GM19468 (cell line): ENCODE measurements at regions not wholly inside any gene's neighbourhood (a gene's known extent, or its start where the extent isn't known, plus 50 kb on each side); places are given as distances from the start of the nearest gene placed in this dataset.
"Not testable (repeated sequence)": the region's sequence is repeated elsewhere in the genome, so short reads cannot be mapped to it uniquely, and the experiment has no call there.

ENCODE experiments used
- ATAC-seq: cut with Tn5 transposase; IDR thresholded peaks from one replicate; pipeline ENCODE4 v1.9.1; 2021; ENCODE audit warnings: mild to moderate bottlenecking, moderate library complexity, moderate number of reproducible peaks; ENCODE audit not compliant: unreplicated experiment; ENCODE audit errors: extremely low read depth

DNA sequence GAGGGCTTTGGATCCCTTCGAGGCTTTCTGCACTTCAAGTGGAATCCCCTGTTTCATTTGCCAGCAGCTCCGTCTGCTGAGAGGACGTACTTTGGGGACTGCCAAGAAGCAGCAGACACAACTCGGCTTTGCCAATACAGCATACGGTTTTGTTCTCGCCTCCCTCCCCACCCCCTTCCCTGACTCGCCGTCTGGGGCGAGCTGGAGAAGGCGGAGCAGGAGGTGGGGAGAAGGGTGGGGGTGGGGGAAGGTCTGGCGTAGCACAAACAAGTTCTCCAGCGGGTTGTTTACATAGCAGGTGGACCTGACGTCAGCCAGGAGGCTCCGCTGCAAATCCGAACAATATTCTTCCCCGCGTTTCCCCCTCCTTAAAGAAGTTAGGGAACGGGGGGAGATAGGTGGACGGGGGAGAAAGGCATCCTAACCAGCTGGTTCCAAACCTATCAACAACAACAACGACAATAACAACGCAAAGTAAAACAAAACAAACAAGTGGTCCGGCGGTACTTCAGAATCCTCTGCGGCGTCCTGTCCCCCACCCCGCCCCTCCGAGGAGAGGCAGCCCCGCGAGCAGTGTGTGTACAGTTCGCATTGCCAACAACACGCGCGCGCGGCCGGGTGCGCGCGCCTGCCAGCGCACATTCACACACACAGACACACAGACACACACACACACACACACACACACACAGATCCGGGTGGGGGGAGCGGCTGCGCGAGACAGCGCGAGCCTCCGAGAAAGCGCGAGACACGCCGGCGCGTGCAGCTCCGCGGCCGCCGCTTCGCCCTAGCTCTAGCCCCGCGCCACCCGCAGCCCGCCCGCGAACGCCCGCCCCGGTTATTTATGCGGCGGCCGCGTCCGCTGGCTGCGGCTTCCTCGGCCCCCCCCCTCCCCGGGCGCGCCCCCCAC lies 167.0 kb upstream of the PPP1R3A start:
- ATAC-seq = no peak

DNA sequence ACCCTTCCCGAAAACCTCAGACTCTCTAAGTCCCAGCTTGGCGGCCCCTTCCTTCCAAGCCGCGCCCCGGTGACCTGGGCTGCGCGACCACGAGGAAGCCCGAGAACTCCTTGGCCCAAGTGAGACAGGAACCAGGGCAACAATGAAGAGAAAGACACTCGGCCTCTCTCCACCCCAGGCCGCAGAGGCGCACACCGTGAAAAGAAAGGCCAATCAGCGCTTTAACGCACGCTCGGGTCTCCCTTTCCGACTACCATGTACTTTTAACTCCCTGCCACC lies 166.4 kb upstream of the PPP1R3A start:
- ATAC-seq = no peak

DNA sequence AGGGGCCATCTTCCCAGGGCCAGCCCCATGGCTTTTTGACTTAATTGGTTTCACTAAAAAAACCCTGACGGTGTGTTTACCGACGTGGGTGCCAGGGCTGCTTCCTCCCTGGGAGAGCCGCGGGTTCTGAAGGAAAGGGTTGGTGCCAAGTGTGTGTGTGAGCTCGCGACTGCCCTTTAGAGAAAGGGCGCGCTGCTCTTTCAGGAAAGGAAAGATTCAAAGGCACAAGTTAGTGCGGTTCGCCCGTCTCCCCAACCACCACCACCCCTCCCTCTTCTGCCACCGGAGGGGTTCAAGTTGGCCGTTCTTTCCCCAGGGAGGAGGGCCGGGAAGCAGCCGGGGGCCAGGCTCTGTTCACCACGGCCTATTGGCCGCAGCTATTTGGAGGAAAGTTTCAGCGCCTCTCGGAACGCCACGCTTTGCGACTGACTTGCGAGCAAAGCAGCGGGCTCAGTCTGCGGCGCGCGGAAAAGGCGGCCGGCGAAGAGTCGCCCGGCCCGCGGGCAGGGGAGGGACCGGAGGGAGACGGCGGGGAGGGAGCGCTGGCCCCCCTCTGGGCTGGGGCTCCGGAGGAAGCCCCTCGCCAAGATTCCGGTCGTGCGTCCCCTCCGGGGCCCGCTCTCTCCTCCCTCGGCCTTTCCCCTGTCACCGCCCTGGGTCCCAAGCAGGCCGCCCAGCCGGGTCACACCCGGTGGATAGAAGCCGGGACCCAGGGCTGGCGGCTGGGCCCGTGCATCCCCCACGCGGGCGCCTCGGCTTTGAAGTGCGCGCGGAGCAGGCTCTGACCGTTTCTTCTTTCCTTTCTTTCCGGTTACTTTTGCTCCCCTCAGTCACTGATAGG lies 165.9 kb upstream of the PPP1R3A start:
- ATAC-seq = no peak

DNA sequence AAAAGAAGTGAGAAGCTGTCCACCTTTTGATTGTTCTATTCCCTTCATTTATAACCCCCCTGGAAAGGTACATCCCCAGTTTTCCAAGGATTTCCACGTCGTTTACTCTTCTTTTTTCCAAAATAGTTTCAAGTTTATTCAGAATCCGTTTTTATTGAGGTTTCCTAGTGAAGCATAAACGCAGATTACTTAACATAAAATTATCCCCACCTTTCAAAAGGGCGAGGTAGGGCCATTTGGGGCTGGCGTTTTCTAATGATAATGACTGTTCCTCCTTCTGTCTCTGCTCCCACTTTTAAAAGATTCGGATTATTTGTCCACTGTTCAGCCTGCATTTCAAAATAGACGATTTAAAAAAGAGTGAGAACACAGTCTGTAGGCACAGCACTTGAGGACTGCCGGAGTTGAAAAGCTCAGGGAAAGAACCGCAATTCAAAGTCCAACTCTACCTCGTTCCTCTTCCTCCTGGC lies 165.2 kb upstream of the PPP1R3A start:
- ATAC-seq = no peak

DNA sequence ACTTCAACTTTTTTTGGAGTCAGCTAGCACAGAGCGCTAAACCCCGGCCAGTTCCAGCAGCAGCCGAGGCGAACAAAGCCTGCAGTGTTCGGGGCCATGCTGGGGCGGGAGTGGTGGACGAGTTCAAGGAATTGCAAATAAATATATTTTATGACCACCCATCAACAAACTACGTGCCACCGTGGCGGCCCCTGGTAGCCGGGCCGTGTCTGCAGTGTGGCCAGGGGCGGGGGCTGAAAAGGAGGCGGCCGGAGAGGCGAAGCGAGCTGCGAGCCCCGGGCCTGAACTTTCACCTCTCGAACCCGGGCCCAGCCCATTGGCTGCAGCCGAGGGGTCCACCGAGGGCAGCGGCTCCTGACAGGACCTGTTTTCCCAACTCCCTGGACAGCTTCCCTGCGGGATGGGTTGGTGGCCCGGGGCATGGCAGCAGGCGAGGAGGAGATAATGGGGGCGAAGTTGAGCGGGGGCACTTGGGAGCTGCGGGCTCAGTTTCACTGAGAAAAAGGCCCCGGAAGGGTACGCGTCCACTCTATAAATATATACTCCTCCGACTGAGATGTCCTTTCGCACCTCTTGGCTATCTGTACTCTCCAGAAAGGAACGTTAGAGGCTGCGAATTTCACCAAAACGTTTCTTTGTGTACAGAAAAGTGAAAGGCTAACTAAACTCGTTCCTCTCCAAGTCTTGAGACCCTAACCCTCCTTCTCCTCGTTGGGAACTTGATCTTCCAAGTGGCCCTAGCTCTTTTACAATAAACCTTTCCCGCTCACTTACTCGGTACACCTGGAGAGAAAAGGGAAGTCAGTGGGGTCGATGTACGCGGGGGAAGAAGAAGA lies 164.6 kb upstream of the PPP1R3A start:
- ATAC-seq = no peak

DNA sequence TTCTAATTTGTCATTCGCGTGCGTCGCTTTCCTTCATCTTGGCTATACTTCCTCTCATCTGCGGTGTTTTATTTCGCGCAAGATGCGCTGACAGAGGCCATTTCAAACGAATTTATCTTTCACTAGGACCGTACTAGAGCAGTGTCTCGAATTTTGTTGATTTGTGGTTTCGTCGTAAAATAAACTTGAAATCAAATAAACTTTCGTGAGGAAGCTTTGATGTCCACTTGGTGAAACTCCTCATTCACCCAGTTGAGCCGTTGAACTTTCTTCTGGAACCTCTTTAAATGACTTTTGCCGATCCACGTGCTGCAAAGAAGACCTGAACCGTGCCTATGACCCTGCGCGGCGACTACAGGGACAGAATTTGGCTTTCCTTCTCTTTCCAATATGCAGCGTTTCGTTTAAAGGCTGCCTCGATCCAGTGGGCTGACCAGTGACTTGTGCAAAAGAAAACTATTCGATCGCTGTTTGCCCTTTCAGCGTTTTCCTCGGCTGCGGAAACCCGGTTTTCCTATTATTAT lies 163.9 kb upstream of the PPP1R3A start:
- ATAC-seq = no peak

DNA sequence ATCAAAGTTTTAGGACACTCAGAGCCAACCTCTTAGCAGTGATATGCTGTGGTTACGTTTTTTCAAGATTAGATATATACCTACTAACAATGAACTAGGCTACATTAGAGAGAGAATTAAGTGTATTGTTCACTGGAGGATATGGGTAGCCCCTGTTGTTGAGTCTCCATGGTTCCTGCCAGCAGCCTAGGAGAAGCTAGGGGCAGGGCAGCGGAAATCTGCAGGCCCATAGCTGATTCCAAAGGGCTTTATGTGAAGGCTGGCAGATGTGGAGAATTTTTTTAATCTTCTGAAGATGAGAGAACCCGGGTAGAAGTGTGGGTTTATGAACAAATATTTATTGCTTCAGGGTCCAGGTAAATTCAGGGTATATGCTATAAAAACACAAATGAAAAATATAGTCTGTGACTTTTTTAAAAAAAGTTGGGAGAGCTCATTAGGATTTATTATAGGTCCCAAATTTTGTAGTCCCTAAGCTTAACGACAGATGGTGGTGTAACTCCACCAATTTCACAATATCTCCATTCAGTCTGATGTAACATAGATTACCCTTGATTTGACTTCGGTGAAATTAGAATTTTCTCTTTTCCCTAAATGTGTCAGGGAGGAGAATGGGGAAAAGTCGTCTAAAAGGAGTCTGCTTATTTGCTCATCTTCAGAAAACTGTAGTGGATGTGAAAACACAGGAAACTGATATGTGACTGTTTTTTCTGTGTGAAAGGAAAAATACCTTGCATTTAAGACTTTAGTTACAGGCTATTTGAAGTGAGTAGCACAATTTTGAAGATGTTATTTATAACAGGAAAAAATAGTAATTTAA lies 163.0 kb upstream of the PPP1R3A start:
- ATAC-seq = no peak

DNA sequence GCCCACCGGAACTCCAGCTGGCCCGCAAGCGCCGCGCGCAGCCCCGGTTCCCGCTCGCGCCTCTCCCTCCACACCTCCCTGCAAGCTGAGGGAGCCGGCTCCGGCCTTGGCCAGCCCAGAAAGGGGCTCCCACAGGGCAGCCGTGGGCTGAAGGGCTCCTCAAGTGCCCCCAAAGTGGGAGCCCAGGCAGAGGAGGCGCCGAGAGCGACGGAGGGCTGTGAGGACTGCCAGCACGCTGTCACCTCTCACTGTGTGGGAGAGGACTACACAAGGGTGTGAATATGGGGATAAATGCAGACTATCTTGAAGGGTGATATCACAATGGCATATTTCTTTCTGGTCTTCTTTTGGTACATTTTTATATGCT lies 158.3 kb upstream of the PPP1R3A start:
- not testable (repeated sequence) for ATAC-seq

DNA sequence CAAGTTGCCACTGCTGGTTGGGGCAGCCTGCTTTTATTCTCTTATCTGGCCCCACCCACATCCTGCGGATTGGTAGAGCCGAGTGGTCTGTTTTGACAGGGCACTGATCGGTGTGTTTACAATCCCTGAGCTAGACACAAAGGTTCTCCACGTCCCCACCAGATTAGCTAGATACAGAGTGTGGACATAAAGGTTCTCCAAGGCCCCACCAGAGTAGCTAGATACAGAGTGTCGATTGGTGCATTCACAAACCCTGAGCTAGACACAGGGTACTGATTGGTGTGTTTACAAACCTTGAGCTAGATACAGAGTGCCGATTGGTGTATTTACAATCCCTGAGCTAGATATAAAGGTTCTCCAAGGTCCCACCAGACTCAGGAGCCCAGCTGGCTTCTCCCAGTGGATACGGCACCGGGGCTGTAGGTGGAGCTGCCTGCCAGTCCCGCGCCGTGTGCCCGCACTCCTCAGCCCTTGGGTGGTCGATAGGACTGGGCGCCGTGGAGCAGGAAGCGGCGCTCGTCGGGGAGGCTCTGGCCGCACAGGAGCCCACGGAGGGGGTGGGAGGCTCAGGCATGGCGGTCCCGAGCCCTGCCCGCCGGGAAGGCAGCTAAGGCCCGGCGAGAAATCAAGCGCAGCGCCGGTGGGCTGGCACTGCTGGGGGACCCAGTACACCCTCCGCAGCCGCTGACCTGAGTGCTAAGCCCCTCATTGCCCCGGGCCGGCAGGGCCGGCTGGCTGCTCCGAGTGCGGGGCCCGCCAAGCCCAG lies 157.8 kb upstream of the PPP1R3A start:
- ATAC-seq = not testable (repeated sequence)

DNA sequence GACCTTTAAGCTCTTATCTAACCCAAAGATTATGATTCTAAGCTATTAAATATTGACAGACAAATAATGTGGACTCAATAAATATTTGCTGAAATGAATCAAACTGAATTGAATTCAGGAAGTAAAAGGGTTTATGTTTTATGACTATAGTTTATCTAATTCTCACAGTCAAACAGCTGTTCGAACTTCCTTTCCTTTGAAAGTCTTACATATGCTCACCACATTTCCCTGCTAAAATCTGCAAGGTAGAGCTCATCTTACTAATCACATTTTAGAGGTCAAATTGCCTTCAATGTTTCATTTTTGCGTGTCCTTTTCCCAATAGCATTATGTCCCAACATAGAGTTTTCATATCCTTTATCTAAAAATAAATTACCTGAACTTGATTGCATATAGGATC lies 154.9 kb upstream of the PPP1R3A start:
- no peak for ATAC-seq

DNA sequence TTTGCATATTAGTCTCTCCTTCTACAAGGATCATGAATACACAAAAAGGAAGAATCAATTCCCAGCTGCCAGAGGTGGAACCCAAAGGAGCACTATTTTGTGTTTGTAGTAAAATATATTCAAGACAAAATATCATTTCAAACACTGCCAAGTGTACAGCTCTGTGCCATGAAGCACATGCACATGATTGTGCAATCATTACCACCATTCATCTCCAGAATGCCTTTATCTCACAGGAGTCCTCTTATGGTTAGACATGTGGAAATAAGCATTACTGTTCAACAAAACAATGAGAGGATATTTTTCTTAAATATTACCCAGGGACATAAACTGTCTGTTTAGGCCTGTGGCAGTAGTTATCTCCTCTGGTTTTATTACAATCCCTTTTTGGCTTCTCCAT lies 151.4 kb upstream of the PPP1R3A start:
- no peak for ATAC-seq

DNA sequence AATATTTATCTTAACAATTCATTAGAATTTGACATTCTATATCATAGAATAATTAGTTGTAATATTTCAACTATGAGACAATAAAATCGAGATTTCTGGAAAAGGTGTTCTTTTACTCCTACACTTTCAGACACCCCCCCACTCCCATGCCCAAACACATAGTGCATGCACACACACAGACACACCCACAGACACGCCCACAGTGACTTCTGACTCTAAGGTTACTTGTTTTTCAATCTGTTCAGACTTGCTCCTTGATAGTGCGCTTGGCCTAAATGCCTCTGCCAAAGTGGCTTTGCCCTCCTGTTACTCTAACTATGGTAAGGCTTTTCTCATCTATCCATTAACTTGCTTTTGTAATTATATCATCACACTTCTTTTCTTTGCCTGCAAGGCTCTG lies 144.0 kb upstream of the PPP1R3A start:
- ATAC-seq = no peak

DNA sequence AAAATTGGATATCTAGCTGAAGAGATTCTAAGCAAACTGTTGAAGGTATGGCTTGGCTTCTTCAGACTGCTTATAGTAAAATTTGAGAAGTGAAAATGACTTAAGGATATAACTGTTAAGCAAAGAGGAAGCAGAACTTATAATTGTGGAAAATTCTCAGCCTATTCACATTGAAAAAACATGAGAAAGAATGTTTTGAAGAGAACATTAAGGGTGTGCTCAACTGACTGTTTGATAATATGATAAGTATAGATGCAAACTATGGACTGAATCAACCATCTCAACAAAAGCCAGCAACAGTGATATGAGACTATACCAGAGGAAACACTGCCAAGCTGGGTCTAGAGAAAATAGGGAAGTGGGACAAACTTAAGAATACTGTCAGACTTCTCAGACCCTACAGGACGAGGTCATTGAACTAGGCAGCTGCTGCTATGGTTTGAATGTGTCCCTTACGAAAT lies 133.1 kb upstream of the PPP1R3A start:
- ATAC-seq = peak; percentile 60

DNA sequence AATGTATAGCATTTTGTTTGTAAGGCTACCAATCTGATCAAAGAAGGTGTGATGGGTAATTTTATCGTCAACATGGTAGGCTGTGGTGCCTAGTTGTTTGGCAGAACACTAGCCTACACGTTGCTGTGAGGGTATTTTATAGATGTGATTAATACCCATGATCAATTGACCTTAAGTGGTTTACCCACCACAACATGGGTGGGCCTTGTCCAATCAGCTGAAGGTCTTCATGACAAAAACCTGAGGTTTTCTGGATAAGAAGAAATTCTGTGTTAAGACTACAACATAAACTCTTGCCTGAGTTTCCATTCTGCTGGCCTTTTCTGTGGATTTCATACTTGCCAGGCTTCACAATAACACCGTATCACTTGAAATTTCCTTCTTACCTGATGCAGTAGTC lies 131.8 kb upstream of the PPP1R3A start:
- ATAC-seq = no peak

DNA sequence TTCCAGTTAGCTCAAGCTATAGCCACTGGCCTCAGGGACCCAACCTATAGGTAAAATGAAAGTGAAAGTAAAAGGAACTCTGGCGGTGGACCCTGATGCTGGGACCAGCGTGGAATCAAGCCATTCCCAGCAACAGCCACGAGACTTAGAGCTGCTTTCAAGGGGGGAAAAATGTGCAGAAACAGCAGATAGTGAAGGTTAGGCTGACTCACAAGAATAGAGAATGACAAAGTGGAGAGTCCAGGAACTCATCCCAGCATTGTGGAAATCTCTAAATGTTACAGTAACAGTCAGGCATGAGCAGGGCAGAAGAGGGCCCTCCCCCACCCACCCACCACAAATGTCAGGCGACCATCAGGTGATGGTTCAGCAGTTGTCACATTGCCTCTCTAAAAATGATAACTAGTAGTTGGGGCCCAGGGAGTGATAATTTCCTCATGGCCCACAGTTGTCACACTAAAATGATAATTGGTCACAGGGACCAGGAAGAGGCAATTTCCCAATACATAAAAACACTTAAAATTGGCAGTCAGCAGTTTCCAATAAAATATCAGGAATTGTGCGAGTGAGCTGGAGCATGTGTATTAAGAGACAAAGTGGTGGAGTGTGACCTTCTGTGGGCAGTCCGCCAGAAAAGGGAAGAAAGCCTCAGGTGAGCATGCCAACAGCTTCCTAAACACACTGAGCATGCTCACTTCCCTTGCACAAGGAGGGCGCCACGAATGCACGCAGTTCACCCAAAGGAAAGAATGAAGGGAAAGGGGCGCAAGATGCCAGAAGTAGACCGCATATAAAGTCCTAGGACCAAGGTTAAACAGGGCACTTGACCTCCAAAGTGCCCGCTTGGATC lies 129.8 kb upstream of the PPP1R3A start:
- ATAC-seq = no peak

DNA sequence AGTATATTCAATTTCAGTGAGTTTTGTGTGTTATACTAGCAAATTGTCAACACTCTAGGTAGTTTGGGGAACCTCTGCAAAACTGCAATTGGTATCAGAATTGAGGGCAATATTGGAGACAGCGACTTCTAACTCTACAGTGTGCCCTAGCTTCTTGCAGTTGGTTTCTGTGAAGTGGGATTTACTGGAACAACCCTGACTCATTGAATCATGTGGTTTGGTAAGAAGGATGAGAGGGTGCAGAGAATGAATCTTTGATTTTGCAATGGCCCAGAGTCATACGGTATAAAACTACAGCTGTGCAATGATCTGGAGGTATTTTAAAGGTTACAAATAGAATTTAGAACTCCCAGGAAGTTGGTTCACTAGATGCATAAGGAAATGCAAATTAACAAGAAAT lies 129.1 kb upstream of the PPP1R3A start:
- ATAC-seq = no peak

DNA sequence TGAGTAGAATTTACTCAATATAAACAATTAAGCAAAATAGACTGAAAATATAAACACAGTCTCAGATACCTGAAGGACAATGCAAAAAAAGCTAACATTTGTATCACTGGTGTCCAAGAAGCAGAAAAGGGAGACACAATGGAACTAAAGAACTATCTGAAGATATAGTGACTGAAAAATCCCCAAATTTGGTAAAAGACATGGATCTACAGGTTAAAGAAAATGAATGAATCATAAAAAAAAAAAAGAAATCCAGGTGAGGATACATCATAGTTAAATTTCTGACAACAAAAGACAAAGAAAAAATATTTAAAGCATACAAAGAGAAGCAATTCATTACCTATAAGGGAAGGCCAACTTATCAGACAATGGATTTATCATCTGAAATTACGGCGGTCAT lies 114.7 kb upstream of the PPP1R3A start:
- no peak for ATAC-seq
